ENCODE measurements at regions not wholly inside any gene's neighbourhood (a gene's known extent, or its start where the extent isn't known, plus 50 kb on each side); places are given as distances from the start of the nearest gene placed in this dataset.

GRCh38 chr9:129316281-129317030 lies 138.4 kb upstream of the IER5L start:
- 93% methylated on average over 14 of the region's 14 CpGs for WGBS, 2 donors

DNA sequence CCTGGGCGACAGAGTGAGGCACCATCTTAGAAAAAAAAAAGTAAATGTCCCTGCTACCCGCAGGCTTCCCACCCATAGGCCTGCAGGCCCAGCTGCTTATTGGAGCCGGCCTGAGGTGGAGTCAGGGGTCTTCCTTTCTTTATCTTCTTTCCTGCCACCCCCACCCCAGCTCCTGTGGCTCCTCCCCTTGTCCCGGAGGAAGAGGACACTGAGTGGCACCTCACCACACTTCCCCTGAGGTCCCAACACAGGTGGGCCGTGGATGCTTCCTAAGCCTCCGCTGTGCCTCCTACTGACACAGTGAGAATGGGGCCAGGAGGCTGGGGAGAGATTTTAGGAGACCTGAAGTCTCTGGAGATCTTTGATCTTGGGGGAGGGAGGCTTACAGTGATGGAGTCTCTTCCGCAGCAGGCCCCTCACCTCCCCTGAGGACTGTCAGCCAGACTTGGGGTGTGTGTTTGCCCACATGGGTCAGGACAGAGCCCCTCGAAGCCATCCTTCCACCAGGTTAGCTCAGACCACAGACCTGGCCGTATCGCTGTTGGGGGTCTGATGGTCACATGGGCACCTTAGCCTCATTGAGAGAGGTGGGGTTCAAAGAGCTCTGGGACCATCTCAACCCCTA lies 135.4 kb upstream of the IER5L start:
- peaks cover 0 to 47% (median 10%) of the 10 kb centered on the region in 5 donors for H3K4me1 ChIP-seq (ENCODE audit: control insufficient read depth in 5 of 5, insufficient read depth in 5 of 5, low read length in 5 of 5)
- DNase-seq (no peak), ATAC-seq (ENCODE audit: insufficient read depth, low FRiP score) (no peak)
- no peak overlapping the region for H3K27ac ChIP-seq (ENCODE audit: low read depth in 1 of 2, low read length in 1 of 2)
- WGBS, 2 donors, result 71 to 93% methylated on average over 10 of the region's 10 CpGs
- no peaks in the 10 kb centered on the region for H3K36me3 ChIP-seq (ENCODE audit: control insufficient read depth in 4 of 4, insufficient read depth in 4 of 4, low read length in 4 of 4)
- H3K4me3 ChIP-seq, result no peak overlapping the region
- no peak for TF ChIP-seq CTCF (IDR thresholded peaks at IDR 0.05; ENCODE audit: control extremely low read depth, extremely low read depth)
- no peak overlapping the region for H3K9ac ChIP-seq (ENCODE audit: insufficient read depth in 1 of 2, low read length in 2 of 2)
- H3K27me3 ChIP-seq (ENCODE audit: control insufficient read depth in 3 of 3, insufficient read depth in 3 of 3, low read length in 2 of 3), result no peaks in the 10 kb centered on the region
- peaks cover 0 to 3% (median 0%) of the 10 kb centered on the region in 4 donors for H3K9me3 ChIP-seq (ENCODE audit: control insufficient read depth in 4 of 4, insufficient read depth in 3 of 4, low read length in 3 of 4)

More at GRCh38 chr9:129316281-129317030, 138.4 kb upstream of the IER5L start:
- no peak for ATAC-seq (ENCODE audit: insufficient read depth, low FRiP score)
- no peak for TF ChIP-seq CTCF (IDR thresholded peaks at IDR 0.05; ENCODE audit: control extremely low read depth, extremely low read depth)
- Histone ChIP-seq H3K9me3 (ENCODE audit: control insufficient read depth in 4 of 4, insufficient read depth in 3 of 4, low read length in 3 of 4) (no peaks in the 10 kb centered on the region), H3K27me3 (ENCODE audit: control insufficient read depth in 3 of 3, insufficient read depth in 3 of 3, low read length in 2 of 3) (no peaks in the 10 kb centered on the region), H3K4me3 (no peak overlapping the region), H3K4me1 (ENCODE audit: control insufficient read depth in 5 of 5, insufficient read depth in 5 of 5, low read length in 5 of 5) (peaks cover 3 to 75% (median 30%) of the 10 kb centered on the region in 5 donors), H3K36me3 (ENCODE audit: control insufficient read depth in 4 of 4, insufficient read depth in 4 of 4, low read length in 4 of 4) (no peaks in the 10 kb centered on the region), H3K27ac (ENCODE audit: low read depth in 1 of 2, low read length in 1 of 2) (peak overlapping the region in 1 of 2 donors; percentile 62), H3K9ac (ENCODE audit: insufficient read depth in 1 of 2, low read length in 2 of 2) (peak overlapping the region in 1 of 2 donors; percentile 16)
- DNase-seq, result no peak

- no peak for TF ChIP-seq CTCF (IDR thresholded peaks at IDR 0.05; ENCODE audit: control extremely low read depth, extremely low read depth)
- no peak overlapping the region for H3K4me3 ChIP-seq
- H3K9me3 ChIP-seq (ENCODE audit: control insufficient read depth in 4 of 4, insufficient read depth in 3 of 4, low read length in 3 of 4), result peaks cover 0 to 3% (median 0%) of the 10 kb centered on the region in 4 donors
- peaks cover 0 to 42% (median 8%) of the 10 kb centered on the region in 5 donors for H3K4me1 ChIP-seq (ENCODE audit: control insufficient read depth in 5 of 5, insufficient read depth in 5 of 5, low read length in 5 of 5)
- no peaks in the 10 kb centered on the region for H3K36me3 ChIP-seq (ENCODE audit: control insufficient read depth in 4 of 4, insufficient read depth in 4 of 4, low read length in 4 of 4)
- no peak for ATAC-seq (ENCODE audit: insufficient read depth, low FRiP score)
- H3K27ac ChIP-seq (ENCODE audit: low read depth in 1 of 2, low read length in 1 of 2), result no peak overlapping the region
- WGBS, 2 donors, result 76 to 85% methylated on average over 16 of the region's 16 CpGs
- H3K27me3 ChIP-seq (ENCODE audit: control insufficient read depth in 3 of 3, insufficient read depth in 3 of 3, low read length in 2 of 3), result no peaks in the 10 kb centered on the region
- peak in 2 of 3 donors; percentile 56 to 75 for DNase-seq
- H3K9ac ChIP-seq (ENCODE audit: insufficient read depth in 1 of 2, low read length in 2 of 2), result no peak overlapping the region
Observed at GRCh38 chr9:129312251-129313122, 134.4 kb upstream of the IER5L start.

All from lung (tissue), 11 donors.